Keratinocyte (primary cell): ENCODE measurements at regions not wholly inside any gene's neighbourhood (a gene's known extent, or its start where the extent isn't known, plus 50 kb on each side); places are given as distances from the start of the nearest gene placed in this dataset.

Experiments
- DNase-seq: peaks from one replicate; pipeline ENCODE4 v3.0.0-alpha.2; 2011; ENCODE audit warnings: low read depth, missing footprints, low spot score
- FAIRE-seq: peaks from 2 replicates; lab custom pipeline; 2011; peaks lifted over from hg19 to GRCh38; lab: Jason Lieb, UNC
- H2AFZ ChIP-seq: 2 replicates; pipeline ENCODE4 v1.6.0; 2012; ENCODE audit warnings: low read length, control low read depth, inconsistent platforms; ENCODE audit not compliant: control insufficient read depth
- H3K27ac ChIP-seq: 2 replicates; pipeline ENCODE4 v1.5.1; 2011; ENCODE audit warnings: low read length; ENCODE audit not compliant: control insufficient read depth, insufficient read depth
- H3K27me3 ChIP-seq: 3 replicates; pipeline ENCODE4 v1.6.0; 2011; ENCODE audit warnings: low read length; ENCODE audit not compliant: control insufficient read depth, insufficient read depth; ENCODE audit errors: extremely low read depth
- H3K36me3 ChIP-seq, 2 experiments: 2 replicates in 1 of 2; 3 replicates in 1 of 2; pipeline ENCODE4 v1.5.1; 2011; ENCODE audit warnings: low read length in 2 of 2, mild to moderate bottlenecking in 1 of 2; ENCODE audit not compliant: control insufficient read depth in 2 of 2, insufficient read depth in 2 of 2; ENCODE audit errors: extremely low read depth in 1 of 2
- H3K4me1 ChIP-seq: 3 replicates; pipeline ENCODE4 v1.5.1; 2011; ENCODE audit warnings: low read length; ENCODE audit not compliant: control insufficient read depth, insufficient read depth; ENCODE audit errors: extremely low read depth
- H3K4me2 ChIP-seq: 3 replicates; pipeline ENCODE4 v1.6.0; 2011; ENCODE audit warnings: low read depth, low read length; ENCODE audit not compliant: control insufficient read depth, insufficient read depth; ENCODE audit errors: extremely low read depth
- H3K4me3 ChIP-seq, 3 experiments: fragments of 200-600 bp in 1 of 3; sonication (generic) in 1 of 3; 2 replicates in 2 of 3; 3 replicates in 1 of 3; pipeline ENCODE4 v1.5.1; 2011 to 2016; ENCODE audit warnings: low read length in 3 of 3, mild to moderate bottlenecking in 3 of 3, control low read depth in 2 of 3, inconsistent platforms in 1 of 3, low read depth in 1 of 3, mixed read lengths in 1 of 3, mixed run types in 1 of 3, moderate library complexity in 1 of 3; ENCODE audit not compliant: control insufficient read depth in 2 of 3, insufficient read depth in 2 of 3; ENCODE audit errors: extremely low read depth in 1 of 3
- H3K79me2 ChIP-seq: 2 replicates; pipeline ENCODE4 v1.6.0; 2012; ENCODE audit warnings: low read length; ENCODE audit not compliant: control insufficient read depth, insufficient read depth
- H3K9ac ChIP-seq: 3 replicates; pipeline ENCODE4 v1.6.0; 2011; ENCODE audit warnings: low read length; ENCODE audit not compliant: control insufficient read depth, insufficient read depth; ENCODE audit errors: extremely low read depth
- H3K9me1 ChIP-seq: 3 replicates; pipeline ENCODE4 v1.6.0; 2011; ENCODE audit warnings: low read length; ENCODE audit not compliant: control insufficient read depth, insufficient read depth; ENCODE audit errors: extremely low read depth
- H3K9me3 ChIP-seq: 2 replicates; pipeline ENCODE4 v1.5.1; 2012; ENCODE audit warnings: low read depth, low read length; ENCODE audit not compliant: control insufficient read depth
- H4K20me1 ChIP-seq: 3 replicates; pipeline ENCODE4 v1.6.0; 2011; ENCODE audit warnings: low read length; ENCODE audit not compliant: control insufficient read depth, insufficient read depth; ENCODE audit errors: extremely low read depth
- CTCF ChIP-seq, 3 experiments: IDR thresholded peaks in 1 of 3; conservative IDR thresholded peaks in 1 of 3; optimal IDR thresholded peaks in 1 of 3; 2 replicates in 2 of 3; 3 replicates in 1 of 3; pipeline versions ENCODE3 to v1.5.1; 2011; ENCODE audit warnings: low read length in 3 of 3, mild to moderate bottlenecking in 3 of 3, moderate library complexity in 2 of 3, control low read depth in 1 of 3, inconsistent platforms in 1 of 3; ENCODE audit not compliant: insufficient read depth in 2 of 3; ENCODE audit errors: extremely low read depth in 1 of 3
- EZH2 ChIP-seq: IDR thresholded peaks from one replicate; pipeline ENCODE4 v1.6.1; 2012; ENCODE audit warnings: inconsistent platforms, mild to moderate bottlenecking, low read length, moderate library complexity
- dilution Hi-C: fragments of 300-500 bp; cut with MboI; formaldehyde crosslinking; loops from one replicate; pipeline ENCODE4 v1.7.0; 2020; ENCODE audit warnings: low sequenced_read_pairs; ENCODE audit not compliant: extremely low pct_ligation_motif_present

DNA sequence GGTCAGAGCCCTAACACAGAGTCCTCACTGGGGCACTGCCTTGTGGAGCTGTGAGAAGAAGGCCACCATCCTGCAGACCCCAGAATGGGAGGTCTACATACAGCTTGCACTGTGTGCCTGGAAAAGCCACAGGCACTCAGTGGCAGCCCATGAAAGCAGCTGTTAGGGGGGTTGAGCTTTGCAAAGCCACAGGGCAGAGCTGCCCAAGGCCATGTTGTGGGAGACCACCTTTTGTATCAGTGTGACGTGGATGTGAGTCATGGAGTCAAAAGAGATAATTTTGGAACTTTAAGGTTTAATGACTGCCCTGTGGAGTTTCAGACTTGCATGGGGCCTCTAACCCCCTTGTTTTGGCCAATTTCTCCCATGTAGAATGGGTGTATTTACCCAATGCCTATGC, 52.9 kb upstream of the TPRG1 start:
- TF ChIP-seq EZH2, result no peak
- TF ChIP-seq CTCF (optimal IDR thresholded peaks at IDR 0.05 in 1 of 3, IDR thresholded peaks at IDR 0.05 in 1 of 3, conservative IDR thresholded peaks at IDR 0.05 in 1 of 3; ENCODE audit: extremely low read depth in 1 of 3, insufficient read depth in 2 of 3, low read length in 3 of 3), result no peak
- DNase-seq (no peak), FAIRE-seq (no peak)

GRCh38 chr3:189119950-189120349, 51.8 kb upstream of the TPRG1 start:
- no peaks in the 10 kb centered on the region for H3K79me2 ChIP-seq
- peaks cover 2% of the 10 kb centered on the region for H3K9me3 ChIP-seq
- no peak for FAIRE-seq
- no peak overlapping the region for H3K4me2 ChIP-seq
- H3K9me1 ChIP-seq, result no peaks in the 10 kb centered on the region
- no peaks in the 10 kb centered on the region for H3K27me3 ChIP-seq
- H3K27ac ChIP-seq, result no peak overlapping the region
- TF ChIP-seq CTCF (optimal IDR thresholded peaks at IDR 0.05 in 1 of 3, IDR thresholded peaks at IDR 0.05 in 1 of 3, conservative IDR thresholded peaks at IDR 0.05 in 1 of 3; ENCODE audit: extremely low read depth in 1 of 3, insufficient read depth in 2 of 3, low read length in 3 of 3) (no peak), EZH2 (no peak)
- H4K20me1 ChIP-seq, result no peaks in the 10 kb centered on the region
- dilution Hi-C loops, result no loop called here
- H3K9ac ChIP-seq, result no peak overlapping the region
- H3K4me3 ChIP-seq, result no peak overlapping the region
- no peak for DNase-seq
- no peaks in the 10 kb centered on the region for H3K36me3 ChIP-seq
- peaks cover 5% of the 10 kb centered on the region for H3K4me1 ChIP-seq
- H2AFZ ChIP-seq, result no peak overlapping the region

More for the DNA sequence above, 52.9 kb upstream of the TPRG1 start:
- no peaks in the 10 kb centered on the region for H3K79me2 ChIP-seq
- H3K9me3 ChIP-seq, result peaks cover 2% of the 10 kb centered on the region
- no peak overlapping the region for H2AFZ ChIP-seq
- no peaks in the 10 kb centered on the region for H3K36me3 ChIP-seq
- no peaks in the 10 kb centered on the region for H3K9me1 ChIP-seq
- H4K20me1 ChIP-seq, result no peaks in the 10 kb centered on the region
- no peak overlapping the region for H3K9ac ChIP-seq
- H3K27me3 ChIP-seq, result no peaks in the 10 kb centered on the region
- H3K4me1 ChIP-seq, result peaks cover 5% of the 10 kb centered on the region
- H3K4me3 ChIP-seq, result no peak overlapping the region
- no peak overlapping the region for H3K27ac ChIP-seq
- no peak overlapping the region for H3K4me2 ChIP-seq
- dilution Hi-C loops, result no loop called here
